ENCODE measurements at regions not wholly inside any gene's neighbourhood (a gene's known extent, or its start where the extent isn't known, plus 50 kb on each side); places are given as distances from the start of the nearest gene placed in this dataset.

DNA sequence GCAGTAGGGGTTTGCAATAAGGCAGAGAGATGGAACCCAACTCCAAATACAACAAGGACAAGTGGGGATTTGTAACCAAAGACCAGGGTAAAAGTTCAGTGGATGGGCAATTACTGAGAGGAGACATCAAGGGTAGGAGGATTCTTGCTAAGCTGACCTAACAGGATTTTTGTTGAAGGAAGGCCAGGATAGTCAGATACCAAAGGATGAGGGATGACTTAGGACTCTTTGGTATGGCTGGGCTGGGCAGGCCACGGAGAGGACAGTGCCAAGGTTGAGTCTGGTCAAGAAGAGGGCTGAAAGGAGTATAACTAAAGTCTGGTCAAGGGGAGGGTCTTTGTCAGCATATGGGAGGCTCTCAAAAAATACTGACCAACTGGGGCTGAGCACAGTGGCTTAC, 85.3 kb upstream of the UBE2E2 start:
- Histone ChIP-seq H3K4me1 (ENCODE audit: control insufficient read depth in 1 of 2, insufficient read depth in 2 of 2, low read depth in 1 of 2, low read length in 1 of 2) (peaks cover 0 to 2% of the 10 kb centered on the region in 2 experiments; a peak in 2 of 4 replicates), H3K9me2 (no peaks in the 10 kb centered on the region), H3K27ac (ENCODE audit: low read depth in 2 of 2, low read length in 1 of 2) (no peak overlapping the region), H3K79me2 (ENCODE audit: insufficient read depth) (no peaks in the 10 kb centered on the region), H3K9me3 (0 out of 2 replicates have a peak, but pooled peaks cover 2% of the 10 kb centered on the region), H3K9ac (no peak overlapping the region), H3K4me3 (ENCODE audit: low read depth in 2 of 2, low read length in 1 of 2) (no peak overlapping the region), H3K36me3 (replicated peaks in 1 of 2; ENCODE audit: control insufficient read depth in 1 of 2, insufficient read depth in 2 of 2, low read length in 1 of 2) (no peaks in the 10 kb centered on the region), H3K27me3 (ENCODE audit: insufficient read depth) (peaks cover 3% of the 10 kb centered on the region; the same call in 1 of the 2 replicates), H3K4me2 (no peak overlapping the region), H2AFZ (ENCODE audit: low read depth) (no peak overlapping the region), H4K20me1 (ENCODE audit: insufficient read depth) (no peaks in the 10 kb centered on the region), H3F3A (replicated peaks; ENCODE audit: insufficient read depth) (no peaks in the 10 kb centered on the region)
- DNase-seq: no peak
- 7% methylated on average over 1 of the region's 1 CpG for WGBS (ENCODE audit: low lambda C conversion rate)
- ChIA-PET CTCF (no interaction called here), POLR2A (no interaction called here)
- TF ChIP-seq MXI1 (IDR thresholded peaks at IDR 0.05; ENCODE audit: low read depth, low read length): no peak
- TF ChIP-seq EZH2phosphoT487 (IDR thresholded peaks at IDR 0.05; ENCODE audit: borderline replicate concordance, low read depth): no peak

DNA sequence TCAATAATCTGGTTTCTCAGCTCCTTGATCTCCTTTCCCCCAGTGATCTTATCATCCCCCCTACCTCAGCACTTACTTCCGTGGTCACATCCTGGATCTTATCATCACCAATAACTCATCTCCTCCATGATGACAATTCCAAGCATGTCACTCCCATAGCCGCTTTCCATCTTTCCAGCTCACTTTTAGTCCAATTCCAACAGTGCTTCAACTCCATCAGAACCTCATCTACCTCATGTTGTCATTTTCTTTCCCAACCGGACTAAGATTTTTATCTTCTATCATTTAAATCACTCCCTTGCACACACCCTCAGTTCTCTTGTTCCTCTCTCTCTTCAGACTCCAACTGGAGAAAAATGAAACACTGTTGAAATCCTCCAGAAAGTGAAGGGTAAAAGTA, 75.9 kb upstream of the UBE2E2 start:
- POLR2A ChIA-PET: no interaction called here

More for the DNA sequence above, 75.9 kb upstream of the UBE2E2 start:
- Histone ChIP-seq H3K4me1 (ENCODE audit: control insufficient read depth in 1 of 2, insufficient read depth in 2 of 2, low read depth in 1 of 2, low read length in 1 of 2) (peaks cover 0 to 2% of the 10 kb centered on the region in 2 experiments; a peak in 1 of 4 replicates), H2AFZ (ENCODE audit: low read depth) (no peak overlapping the region), H3K27ac (ENCODE audit: low read depth in 2 of 2, low read length in 1 of 2) (no peak overlapping the region), H3K9ac (no peak overlapping the region), H3K79me2 (ENCODE audit: insufficient read depth) (no peaks in the 10 kb centered on the region), H3K4me2 (no peak overlapping the region), H3K4me3 (ENCODE audit: low read depth in 2 of 2, low read length in 1 of 2) (no peak overlapping the region), H4K20me1 (ENCODE audit: insufficient read depth) (no peaks in the 10 kb centered on the region), H3K9me2 (no peaks in the 10 kb centered on the region), H3K9me3 (no peaks in the 10 kb centered on the region), H3F3A (replicated peaks; ENCODE audit: insufficient read depth) (no peaks in the 10 kb centered on the region), H3K27me3 (ENCODE audit: insufficient read depth) (peaks cover 8% of the 10 kb centered on the region; the same call in 1 of the 2 replicates), H3K36me3 (replicated peaks in 1 of 2; ENCODE audit: control insufficient read depth in 1 of 2, insufficient read depth in 2 of 2, low read length in 1 of 2) (no peaks in the 10 kb centered on the region)
- TF ChIP-seq CHD2 (IDR thresholded peaks at IDR 0.05; ENCODE audit: low read length, partially characterized antibody): no peak
- TF ChIP-seq, protein P1, sequence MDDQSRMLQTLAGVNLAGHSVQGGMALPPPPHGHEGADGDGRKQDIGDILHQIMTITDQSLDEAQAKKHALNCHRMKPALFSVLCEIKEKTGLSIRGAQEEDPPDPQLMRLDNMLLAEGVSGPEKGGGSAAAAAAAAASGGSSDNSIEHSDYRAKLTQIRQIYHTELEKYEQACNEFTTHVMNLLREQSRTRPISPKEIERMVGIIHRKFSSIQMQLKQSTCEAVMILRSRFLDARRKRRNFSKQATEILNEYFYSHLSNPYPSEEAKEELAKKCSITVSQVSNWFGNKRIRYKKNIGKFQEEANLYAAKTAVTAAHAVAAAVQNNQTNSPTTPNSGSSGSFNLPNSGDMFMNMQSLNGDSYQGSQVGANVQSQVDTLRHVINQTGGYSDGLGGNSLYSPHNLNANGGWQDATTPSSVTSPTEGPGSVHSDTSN (IDR thresholded peaks at IDR 0.05): no peak
- no peak for TF ChIP-seq RCOR1 (IDR thresholded peaks at IDR 0.05; ENCODE audit: low read length)
- TF ChIP-seq EP300 (IDR thresholded peaks at IDR 0.05; ENCODE audit: borderline replicate concordance in 1 of 2, low read depth in 1 of 2, low read length in 1 of 2): no peak
- no peak for TF ChIP-seq EZH2phosphoT487 (IDR thresholded peaks at IDR 0.05; ENCODE audit: borderline replicate concordance, low read depth)
- no peak for TF ChIP-seq RAD21 (IDR thresholded peaks at IDR 0.05; ENCODE audit: low read length)
- TF ChIP-seq, protein P2, sequence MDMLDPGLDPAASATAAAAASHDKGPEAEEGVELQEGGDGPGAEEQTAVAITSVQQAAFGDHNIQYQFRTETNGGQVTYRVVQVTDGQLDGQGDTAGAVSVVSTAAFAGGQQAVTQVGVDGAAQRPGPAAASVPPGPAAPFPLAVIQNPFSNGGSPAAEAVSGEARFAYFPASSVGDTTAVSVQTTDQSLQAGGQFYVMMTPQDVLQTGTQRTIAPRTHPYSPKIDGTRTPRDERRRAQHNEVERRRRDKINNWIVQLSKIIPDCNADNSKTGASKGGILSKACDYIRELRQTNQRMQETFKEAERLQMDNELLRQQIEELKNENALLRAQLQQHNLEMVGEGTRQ (IDR thresholded peaks at IDR 0.05; ENCODE audit: borderline replicate concordance, low read depth, low read length): no peak
- TF ChIP-seq, protein P3, sequence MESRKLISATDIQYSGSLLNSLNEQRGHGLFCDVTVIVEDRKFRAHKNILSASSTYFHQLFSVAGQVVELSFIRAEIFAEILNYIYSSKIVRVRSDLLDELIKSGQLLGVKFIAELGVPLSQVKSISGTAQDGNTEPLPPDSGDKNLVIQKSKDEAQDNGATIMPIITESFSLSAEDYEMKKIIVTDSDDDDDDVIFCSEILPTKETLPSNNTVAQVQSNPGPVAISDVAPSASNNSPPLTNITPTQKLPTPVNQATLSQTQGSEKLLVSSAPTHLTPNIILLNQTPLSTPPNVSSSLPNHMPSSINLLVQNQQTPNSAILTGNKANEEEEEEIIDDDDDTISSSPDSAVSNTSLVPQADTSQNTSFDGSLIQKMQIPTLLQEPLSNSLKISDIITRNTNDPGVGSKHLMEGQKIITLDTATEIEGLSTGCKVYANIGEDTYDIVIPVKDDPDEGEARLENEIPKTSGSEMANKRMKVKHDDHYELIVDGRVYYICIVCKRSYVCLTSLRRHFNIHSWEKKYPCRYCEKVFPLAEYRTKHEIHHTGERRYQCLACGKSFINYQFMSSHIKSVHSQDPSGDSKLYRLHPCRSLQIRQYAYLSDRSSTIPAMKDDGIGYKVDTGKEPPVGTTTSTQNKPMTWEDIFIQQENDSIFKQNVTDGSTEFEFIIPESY (IDR thresholded peaks at IDR 0.05; ENCODE audit: borderline replicate concordance, low read depth): no peak
- CTCF ChIA-PET: no interaction called here
- WGBS (ENCODE audit: low lambda C conversion rate): 76% methylated on average over 3 of the region's 3 CpGs
- DNase-seq: no peak

Measured in SK-N-SH (cell line).